Ishikawa (cell line): ENCODE measurements at regions not wholly inside any gene's neighbourhood (a gene's known extent, or its start where the extent isn't known, plus 50 kb on each side); places are given as distances from the start of the nearest gene placed in this dataset.

Experiments used
- CEBPB ChIP-seq: IDR thresholded peaks from 2 replicates; pipeline ENCODE4 v1.6.1; 2012
- CREB1 ChIP-seq: IDR thresholded peaks from 2 replicates; pipeline ENCODE4 v1.6.1; 2012; ENCODE audit warnings: low read depth
- EGR1 ChIP-seq: IDR thresholded peaks from 2 replicates; pipeline ENCODE4 v1.6.1; 2012
- EP300 ChIP-seq: IDR thresholded peaks from 2 replicates; pipeline ENCODE4 v1.6.1; 2012; ENCODE audit warnings: borderline replicate concordance
- FOXM1 ChIP-seq: IDR thresholded peaks from 2 replicates; pipeline ENCODE4 v1.6.1; 2012; ENCODE audit warnings: low read depth, borderline replicate concordance
- MAX ChIP-seq: IDR thresholded peaks from 2 replicates; pipeline ENCODE4 v1.6.1; 2012
- NFIC ChIP-seq: IDR thresholded peaks from 2 replicates; pipeline ENCODE4 v1.6.1; 2012
- RAD21 ChIP-seq: IDR thresholded peaks from 2 replicates; pipeline ENCODE4 v1.6.1; 2012; ENCODE audit warnings: low read depth
- REST ChIP-seq: IDR thresholded peaks from 2 replicates; pipeline ENCODE4 v1.6.1; 2012; ENCODE audit warnings: low read depth, mild to moderate bottlenecking
- TAF1 ChIP-seq: IDR thresholded peaks from 2 replicates; pipeline ENCODE4 v1.6.1; 2012; ENCODE audit warnings: low read depth, mild to moderate bottlenecking
- TCF12 ChIP-seq: IDR thresholded peaks from 2 replicates; pipeline ENCODE4 v1.6.1; 2012; ENCODE audit warnings: low read depth
- USF1 ChIP-seq: IDR thresholded peaks from 2 replicates; pipeline ENCODE4 v1.6.1; 2012
- YY1 ChIP-seq: IDR thresholded peaks from 2 replicates; pipeline ENCODE4 v1.6.1; 2012; ENCODE audit warnings: low read depth
- ZBTB7A ChIP-seq: IDR thresholded peaks from 2 replicates; pipeline ENCODE4 v1.6.1; 2012; ENCODE audit warnings: low read depth

- TF ChIP-seq EGR1 (no peak), CEBPB (no peak), EP300 (no peak), REST (no peak), NFIC (no peak), USF1 (no peak), TAF1 (no peak), YY1 (no peak), ZBTB7A (no peak), RAD21 (no peak), FOXM1 (no peak), TCF12 (no peak), CREB1 (no peak), MAX (no peak)
These were observed 184.9 kb upstream of the MIR17HG start for GRCh38 chr13:91162589-91162988.
